A673 (cell line): ENCODE measurements at regions not wholly inside any gene's neighbourhood (a gene's known extent, or its start where the extent isn't known, plus 50 kb on each side); places are given as distances from the start of the nearest gene placed in this dataset.

ENCODE experiments used
- BruUV-seq: library from RNA; stranded (reverse); fragments of 400-500 nt; replicated peaks from 2 replicates; lab custom pipeline; 2021; lab: Mats Ljungman, UMichigan
- CTCF ChIA-PET: fragments of 300-600 bp; sonication (Branson Sonifier 250); formaldehyde crosslinking; loops from one replicate; lab custom pipeline; 2022; ENCODE audit warnings: antibody characterized with exemption; lab: Charles Lee
- POLR2A ChIA-PET: fragments of 300-600 bp; sonication (Branson Sonifier 250); formaldehyde crosslinking; loops from one replicate; lab custom pipeline; 2022; ENCODE audit warnings: antibody characterized with exemption; ENCODE audit not compliant: low non-redundant PET; lab: Charles Lee
- DNase-seq: peaks from one replicate; pipeline ENCODE4 v3.0.0-alpha.2; 2015; ENCODE audit warnings: low spot score
- H3K27ac ChIP-seq: fragments of 200-600 bp; sonication (generic); 2 replicates; pipeline ENCODE4 v1.5.1; 2016; ENCODE audit warnings: mixed run types, low read depth, mild to moderate bottlenecking, mixed read lengths, antibody characterized with exemption, low read length; ENCODE audit not compliant: poor library complexity, severe bottlenecking
- H3K27me3 ChIP-seq: fragments of 200-600 bp; sonication (generic); replicated peaks from 2 replicates; pipeline ENCODE4 v1.6.1; 2017; ENCODE audit warnings: mixed run types, low read depth, mild to moderate bottlenecking, mixed read lengths, antibody characterized with exemption, low read length; ENCODE audit not compliant: insufficient read depth, poor library complexity
- H3K36me3 ChIP-seq: fragments of 200-600 bp; sonication (generic); 2 replicates; pipeline ENCODE4 v1.6.1; 2016; ENCODE audit warnings: mixed run types, mild to moderate bottlenecking, mixed read lengths, antibody characterized with exemption, low read length; ENCODE audit not compliant: insufficient read depth, poor library complexity, severe bottlenecking
- H3K4me1 ChIP-seq: fragments of 200-600 bp; sonication (generic); 2 replicates; pipeline ENCODE4 v1.6.1; 2017; ENCODE audit warnings: mixed run types, mild to moderate bottlenecking, mixed read lengths, antibody characterized with exemption, low read length; ENCODE audit not compliant: insufficient read depth, poor library complexity, severe bottlenecking
- H3K4me3 ChIP-seq: fragments of 200-600 bp; sonication (generic); 2 replicates; pipeline ENCODE4 v1.5.1; 2016; ENCODE audit warnings: low read depth, mixed run types, mild to moderate bottlenecking, mixed read lengths, low read length; ENCODE audit not compliant: poor library complexity, severe bottlenecking
- H3K9me3 ChIP-seq: fragments of 200-600 bp; sonication (generic); 2 replicates; pipeline ENCODE4 v1.6.1; 2016; ENCODE audit warnings: mixed run types, low read depth, mild to moderate bottlenecking, mixed read lengths, antibody characterized with exemption, low read length; ENCODE audit not compliant: poor library complexity, severe bottlenecking
- CTCF ChIP-seq: fragments of 300-800, 200-600 bp; sonication (generic); conservative IDR thresholded peaks from 2 replicates; pipeline ENCODE4 v1.5.1; 2017; ENCODE audit warnings: low read depth, mild to moderate bottlenecking, antibody characterized with exemption, low read length, moderate library complexity, mixed read lengths
- EZH2 ChIP-seq: fragments of 200-600 bp; sonication (generic); IDR thresholded peaks from 2 replicates; pipeline ENCODE4 v1.6.1; 2017; ENCODE audit warnings: borderline replicate concordance, low read depth, mild to moderate bottlenecking, mixed read lengths, antibody characterized with exemption, low read length; ENCODE audit not compliant: poor library complexity, severe bottlenecking
- intact Hi-C: fragments of 100-400 bp; cut with micrococcal nuclease; formaldehyde crosslinking; loops from one replicate; pipeline ENCODE4 v1.10.0; 2022; ENCODE audit not compliant: unreplicated experiment

- no peaks in the 10 kb centered on the region for H3K27me3 ChIP-seq
- no peak for DNase-seq
- no peaks in the 10 kb centered on the region for H3K9me3 ChIP-seq
- no peak for TF ChIP-seq CTCF
- no peak for TF ChIP-seq EZH2
- H3K36me3 ChIP-seq, result no peaks in the 10 kb centered on the region
- no TSS peak for BruUV-seq
- CTCF ChIA-PET, result no interaction called here
- no peaks in the 10 kb centered on the region for H3K4me1 ChIP-seq
- H3K4me3 ChIP-seq, result no peak overlapping the region
- no peak overlapping the region for H3K27ac ChIP-seq
- POLR2A ChIA-PET, result no interaction called here
- intact Hi-C loops, result no loop called here
Measured at GRCh38 chr14:52202151-52202550, 65.3 kb upstream of the PTGDR start.

- ChIA-PET CTCF (no interaction called here), POLR2A (no interaction called here)
- Histone ChIP-seq H3K27me3 (no peaks in the 10 kb centered on the region), H3K4me1 (no peaks in the 10 kb centered on the region), H3K4me3 (no peak overlapping the region), H3K27ac (no peak overlapping the region), H3K9me3 (no peaks in the 10 kb centered on the region), H3K36me3 (no peaks in the 10 kb centered on the region)
- BruUV-seq, result no TSS peak
- TF ChIP-seq EZH2 (no peak), CTCF (no peak)
- intact Hi-C loops, result no loop called here
- DNase-seq, result no peak
Measured at GRCh38 chr14:52190337-52190931, 77.1 kb upstream of the PTGDR start.

GRCh38 chr14:52189325-52189724 lies 78.2 kb upstream of the PTGDR start:
- no peak for DNase-seq
- no peaks in the 10 kb centered on the region for H3K36me3 ChIP-seq
- no peaks in the 10 kb centered on the region for H3K27me3 ChIP-seq
- no peaks in the 10 kb centered on the region for H3K4me1 ChIP-seq
- intact Hi-C loops, result no loop called here
- ChIA-PET POLR2A (no interaction called here), CTCF (no interaction called here)
- H3K9me3 ChIP-seq, result no peaks in the 10 kb centered on the region
- H3K27ac ChIP-seq, result no peak overlapping the region
- TF ChIP-seq CTCF (no peak), EZH2 (no peak)
- no peak overlapping the region for H3K4me3 ChIP-seq
- no TSS peak for BruUV-seq
